ENCODE measurements at regions not wholly inside any gene's neighbourhood (a gene's known extent, or its start where the extent isn't known, plus 50 kb on each side); places are given as distances from the start of the nearest gene placed in this dataset.

- in situ Hi-C loops (cut with MboI; ENCODE audit: low pct_ligation_motif_present in 1 of 4, low pct_unique_long_range_greater_than_20kb in 1 of 4, low sequenced_read_pairs in 3 of 4) = loop anchor here in 2 of 4 donors (25.0 kb wide), 2 partner anchors 94 to 144 kb away; no protein-coding TSS in a partner anchor
- DNase-seq = no peak
- Histone ChIP-seq H3K4me1 (peaks cover 0 to 29% (median 4%) of the 10 kb centered on the region in 4 donors), H3K27ac (peak overlapping the region; percentile 14 to 55 (median 31)), H3K9me3 (no peaks in the 10 kb centered on the region), H3K36me3 (no peaks in the 10 kb centered on the region), H3K4me3 (no peak overlapping the region), H3K27me3 (no peaks in the 10 kb centered on the region)
- intact Hi-C loops (cut with DNase I; ENCODE audit: low total_unique reads) = loop anchor here (10.0 kb wide), 1 partner anchor 1972 kb away; no protein-coding TSS in a partner anchor
- WGBS, 2 donors (ENCODE audit: low coverage in 1 of 2) = 91 to 93% methylated on average over 5 to 7 of the region's 7 CpGs
- TF ChIP-seq CTCF (IDR thresholded peaks at IDR 0.05) (no peak), POLR2AphosphoS5 (IDR thresholded peaks at IDR 0.05) (no peak), POLR2A (IDR thresholded peaks at IDR 0.05) (no peak), EP300 (IDR thresholded peaks at IDR 0.05; ENCODE audit: low read depth) (no peak)
These were observed 202.4 kb downstream of the SEC14L1 start for GRCh38 chr17:77343031-77343800.

- WGBS, 2 donors (ENCODE audit: low coverage in 1 of 2) = 93 to 97% methylated on average over 5 of the region's 5 CpGs
- no peak for DNase-seq
- in situ Hi-C loops (cut with MboI; ENCODE audit: low pct_ligation_motif_present in 1 of 4, low pct_unique_long_range_greater_than_20kb in 1 of 4, low sequenced_read_pairs in 3 of 4) = loop anchor here in 2 of 4 donors (25.0 kb wide), 2 partner anchors 93 to 143 kb away; no protein-coding TSS in a partner anchor
- H3K36me3 ChIP-seq = no peaks in the 10 kb centered on the region
- intact Hi-C loops (cut with DNase I; ENCODE audit: low total_unique reads) = loop anchor here (10.0 kb wide), 1 partner anchor 1971 kb away; no protein-coding TSS in a partner anchor
- no peaks in the 10 kb centered on the region for H3K9me3 ChIP-seq
- no peaks in the 10 kb centered on the region for H3K27me3 ChIP-seq
- no peak overlapping the region for H3K4me3 ChIP-seq
- H3K27ac ChIP-seq = no peak overlapping the region
- peaks cover 0 to 29% (median 4%) of the 10 kb centered on the region in 4 donors for H3K4me1 ChIP-seq
- no peak for TF ChIP-seq CTCF (IDR thresholded peaks at IDR 0.05)
These were observed 203.3 kb downstream of the SEC14L1 start for GRCh38 chr17:77344038-77344437.

- Histone ChIP-seq H3K4me3 (no peak overlapping the region), H3K36me3 (no peaks in the 10 kb centered on the region), H3K4me1 (peaks cover 8 to 36% (median 13%) of the 10 kb centered on the region in 4 donors), H3K9me3 (no peaks in the 10 kb centered on the region), H3K27ac (no peak overlapping the region), H3K27me3 (no peaks in the 10 kb centered on the region)
- in situ Hi-C loops (cut with MboI; ENCODE audit: low pct_ligation_motif_present in 1 of 4, low pct_unique_long_range_greater_than_20kb in 1 of 4, low sequenced_read_pairs in 3 of 4) (loop anchor here in 2 of 4 donors (25.0 kb wide), 2 partner anchors 92 to 142 kb away; no protein-coding TSS in a partner anchor), intact Hi-C loops (cut with DNase I; ENCODE audit: low total_unique reads) (loop anchor here (10.0 kb wide), 1 partner anchor 1969 kb away; no protein-coding TSS in a partner anchor)
- DNase-seq = no peak
- TF ChIP-seq POLR2A (IDR thresholded peaks at IDR 0.05) (no peak), POLR2AphosphoS5 (IDR thresholded peaks at IDR 0.05) (no peak)
- 92% methylated on average over 9 of the region's 9 CpGs; no CpG with 5 or more reads in 1 of the 2 donors for WGBS, 2 donors (ENCODE audit: low coverage in 1 of 2)
These were observed 204.6 kb downstream of the SEC14L1 start for GRCh38 chr17:77345260-77345910.

GRCh38 chr17:77346765-77347164, 206.0 kb downstream of the SEC14L1 start:
- TF ChIP-seq CTCF (IDR thresholded peaks at IDR 0.05) = no peak
- no peak for TF ChIP-seq POLR2AphosphoS5 (IDR thresholded peaks at IDR 0.05)
- no peak for TF ChIP-seq POLR2A (IDR thresholded peaks at IDR 0.05)
- no peak for TF ChIP-seq EP300 (IDR thresholded peaks at IDR 0.05; ENCODE audit: low read depth)
- no peaks in the 10 kb centered on the region for H3K27me3 ChIP-seq
- whole genome bisulfite sequencing, 2 donors (ENCODE audit: low coverage in 1 of 2) = 96 to 100% methylated on average over 1 to 3 of the region's 3 CpGs
- intact Hi-C loops (cut with DNase I; ENCODE audit: low total_unique reads) (loop anchor here (10.0 kb wide), 1 partner anchor 1968 kb away; no protein-coding TSS in a partner anchor), in situ Hi-C loops (cut with MboI; ENCODE audit: low pct_ligation_motif_present in 1 of 4, low pct_unique_long_range_greater_than_20kb in 1 of 4, low sequenced_read_pairs in 3 of 4) (loop anchor here in 2 of 4 donors (25.0 kb wide), 2 partner anchors 91 to 141 kb away; no protein-coding TSS in a partner anchor)
- H3K4me1 ChIP-seq = peaks cover 20 to 37% (median 23%) of the 10 kb centered on the region in 4 donors
- H3K4me3 ChIP-seq = no peak overlapping the region
- DNase-seq = no peak
- H3K9me3 ChIP-seq = no peaks in the 10 kb centered on the region
- no peaks in the 10 kb centered on the region for H3K36me3 ChIP-seq
- H3K27ac ChIP-seq = no peak overlapping the region

All from transverse colon (tissue), 4 donors.